ENCODE measurements at regions not wholly inside any gene's neighbourhood (a gene's known extent, or its start where the extent isn't known, plus 50 kb on each side); places are given as distances from the start of the nearest gene placed in this dataset.

- no peak for TF ChIP-seq E2F5 (CRISPR knock-in tag; IDR thresholded peaks at IDR 0.05)
These were observed 67.5 kb upstream of the BRD7 start (continued) for GRCh38 chr16:50436271-50436670.

GRCh38 chr16:50434872-50435478, 66.2 kb upstream of the BRD7 start:
- TF ChIP-seq ZBTB21 (CRISPR knock-in tag; IDR thresholded peaks at IDR 0.05; ENCODE audit: borderline replicate concordance) (no peak), FOXP1 (CRISPR knock-in tag; IDR thresholded peaks at IDR 0.05; ENCODE audit: borderline replicate concordance) (no peak)
- CTCF ChIA-PET: interaction anchor here (0.6 kb wide), 1 partner anchor 66 kb away, joined by 5 read pairs; the partner anchor contains the start of gene BRD7
- DNase-seq (ENCODE audit: low spot score): no peak
- no peak overlapping the region for H3K27ac Mint-ChIP-seq
- POLR2A ChIA-PET: no interaction called here
- H3K36me3 Mint-ChIP-seq: peaks cover 17% of the 10 kb centered on the region
- no peak for ATAC-seq
- no peak overlapping the region for H3K4me3 Mint-ChIP-seq
- peaks cover 9% of the 10 kb centered on the region for H3K4me1 Mint-ChIP-seq
- H3K27me3 Mint-ChIP-seq (ENCODE audit: low read depth): peaks cover 5% of the 10 kb centered on the region
- peaks cover 19% of the 10 kb centered on the region for H3K9me3 Mint-ChIP-seq

DNA sequence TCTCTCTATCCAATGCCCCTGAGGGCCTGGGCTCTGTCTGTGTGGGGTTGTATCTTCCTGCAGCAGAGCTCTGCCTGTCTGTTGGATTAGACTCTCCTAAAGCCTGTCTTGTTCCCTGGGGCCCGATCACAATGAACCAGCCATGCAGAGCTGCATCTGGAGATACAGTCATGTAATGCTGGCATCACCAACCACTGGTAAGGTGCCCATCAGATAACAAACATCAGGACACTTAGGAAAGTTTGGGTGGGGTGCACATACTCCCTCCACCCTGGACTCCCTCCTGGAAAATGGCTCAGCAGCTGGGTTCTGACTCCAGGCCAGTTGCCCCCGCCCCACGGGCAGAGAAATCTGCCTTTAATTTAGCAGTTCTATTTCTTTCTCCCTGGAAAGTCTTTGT, 61.3 kb upstream of the BRD7 start:
- H3K27me3 Mint-ChIP-seq (ENCODE audit: low read depth): no peaks in the 10 kb centered on the region; the same call in none of the 2 replicates
- no peak overlapping the region for H3K4me3 Mint-ChIP-seq
- CTCF ChIA-PET: no interaction called here
- peaks cover 21% of the 10 kb centered on the region for H3K9me3 Mint-ChIP-seq
- no peak for DNase-seq (ENCODE audit: low spot score)
- H3K27ac Mint-ChIP-seq: no peak overlapping the region
- peaks cover 9% of the 10 kb centered on the region for H3K4me1 Mint-ChIP-seq
- ATAC-seq: no peak
- H3K36me3 Mint-ChIP-seq: no peaks in the 10 kb centered on the region
- POLR2A ChIA-PET: no interaction called here
- TF ChIP-seq, protein P1, sequence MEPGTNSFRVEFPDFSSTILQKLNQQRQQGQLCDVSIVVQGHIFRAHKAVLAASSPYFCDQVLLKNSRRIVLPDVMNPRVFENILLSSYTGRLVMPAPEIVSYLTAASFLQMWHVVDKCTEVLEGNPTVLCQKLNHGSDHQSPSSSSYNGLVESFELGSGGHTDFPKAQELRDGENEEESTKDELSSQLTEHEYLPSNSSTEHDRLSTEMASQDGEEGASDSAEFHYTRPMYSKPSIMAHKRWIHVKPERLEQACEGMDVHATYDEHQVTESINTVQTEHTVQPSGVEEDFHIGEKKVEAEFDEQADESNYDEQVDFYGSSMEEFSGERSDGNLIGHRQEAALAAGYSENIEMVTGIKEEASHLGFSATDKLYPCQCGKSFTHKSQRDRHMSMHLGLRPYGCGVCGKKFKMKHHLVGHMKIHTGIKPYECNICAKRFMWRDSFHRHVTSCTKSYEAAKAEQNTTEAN (CRISPR knock-in tag; IDR thresholded peaks at IDR 0.05): no peak
- TF ChIP-seq CBFB (CRISPR knock-in tag; IDR thresholded peaks at IDR 0.05; ENCODE audit: low read depth): no peak
- no peak for TF ChIP-seq PRDM15 (CRISPR knock-in tag; IDR thresholded peaks at IDR 0.05)
- no peak for TF ChIP-seq ZBTB21 (CRISPR knock-in tag; IDR thresholded peaks at IDR 0.05; ENCODE audit: borderline replicate concordance)
- no peak for TF ChIP-seq AR (CRISPR knock-in tag; IDR thresholded peaks at IDR 0.05)
- no peak for TF ChIP-seq TP53 (CRISPR knock-in tag; IDR thresholded peaks at IDR 0.05)
- TF ChIP-seq ZNF263 (CRISPR knock-in tag; IDR thresholded peaks at IDR 0.05; ENCODE audit: low read depth): no peak

DNA sequence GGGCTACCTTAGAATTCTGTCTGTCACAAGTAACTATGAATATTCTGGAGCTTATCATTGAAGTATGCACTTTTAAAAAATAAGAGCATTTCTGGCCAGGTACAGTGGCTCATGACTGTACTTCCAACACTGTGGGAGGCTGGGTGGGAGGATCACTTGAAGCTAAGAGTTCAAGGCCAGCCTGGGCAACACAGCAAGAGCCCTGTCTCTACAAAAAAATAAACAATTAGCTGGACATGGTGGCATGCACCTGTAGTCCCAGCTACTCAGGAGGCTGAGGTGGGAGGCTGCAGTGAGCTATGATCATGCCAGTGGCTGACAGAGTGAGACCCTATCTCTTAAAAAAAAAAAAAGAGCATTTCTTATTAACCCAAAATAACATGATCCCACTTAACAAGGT, 60.0 kb upstream of the BRD7 start:
- no peaks in the 10 kb centered on the region; the same call in none of the 2 replicates for H3K27me3 Mint-ChIP-seq (ENCODE audit: low read depth)
- peaks cover 21% of the 10 kb centered on the region for H3K9me3 Mint-ChIP-seq
- no peak for ATAC-seq
- peaks cover 6% of the 10 kb centered on the region for H3K4me1 Mint-ChIP-seq
- no peak overlapping the region for H3K4me3 Mint-ChIP-seq
- ChIA-PET POLR2A (no interaction called here), CTCF (no interaction called here)
- DNase-seq (ENCODE audit: low spot score): no peak
- no peak overlapping the region for H3K27ac Mint-ChIP-seq
- no peaks in the 10 kb centered on the region for H3K36me3 Mint-ChIP-seq
- no peak for TF ChIP-seq ZNF232 (CRISPR knock-in tag; IDR thresholded peaks at IDR 0.05)
- no peak for TF ChIP-seq OVOL2 (CRISPR knock-in tag; IDR thresholded peaks at IDR 0.05; ENCODE audit: borderline replicate concordance)
- no peak for TF ChIP-seq GTF2I (CRISPR knock-in tag; conservative IDR thresholded peaks at IDR 0.05)
- TF ChIP-seq ESRRA (CRISPR knock-in tag; IDR thresholded peaks at IDR 0.05; ENCODE audit: borderline replicate concordance): no peak
- TF ChIP-seq TEAD1 (CRISPR knock-in tag; IDR thresholded peaks at IDR 0.05): no peak
- TF ChIP-seq ZNF317 (CRISPR knock-in tag; IDR thresholded peaks at IDR 0.05; ENCODE audit: borderline replicate concordance, low read depth): no peak
- TF ChIP-seq FOXP1 (CRISPR knock-in tag; IDR thresholded peaks at IDR 0.05; ENCODE audit: borderline replicate concordance): no peak
- TF ChIP-seq SOX15 (CRISPR knock-in tag; IDR thresholded peaks at IDR 0.05): no peak
- no peak for TF ChIP-seq ZBTB21 (CRISPR knock-in tag; IDR thresholded peaks at IDR 0.05; ENCODE audit: borderline replicate concordance)
- no peak for TF ChIP-seq SMAD4 (CRISPR knock-in tag; IDR thresholded peaks at IDR 0.05)
- no peak for TF ChIP-seq ZNF671 (CRISPR knock-in tag; IDR thresholded peaks at IDR 0.05)
- TF ChIP-seq GRHL2 (CRISPR knock-in tag; IDR thresholded peaks at IDR 0.05; ENCODE audit: insufficient replicate concordance, severe bottlenecking): no peak
- no peak for TF ChIP-seq ZNF396 (CRISPR knock-in tag; IDR thresholded peaks at IDR 0.05; ENCODE audit: borderline replicate concordance)
- TF ChIP-seq, protein P2, sequence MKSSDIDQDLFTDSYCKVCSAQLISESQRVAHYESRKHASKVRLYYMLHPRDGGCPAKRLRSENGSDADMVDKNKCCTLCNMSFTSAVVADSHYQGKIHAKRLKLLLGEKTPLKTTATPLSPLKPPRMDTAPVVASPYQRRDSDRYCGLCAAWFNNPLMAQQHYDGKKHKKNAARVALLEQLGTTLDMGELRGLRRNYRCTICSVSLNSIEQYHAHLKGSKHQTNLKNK (CRISPR knock-in tag; IDR thresholded peaks at IDR 0.05): no peak

Measured in WTC11 (cell line).